Kidney epithelial cell (primary cell): ENCODE measurements at regions not wholly inside any gene's neighbourhood (a gene's known extent, or its start where the extent isn't known, plus 50 kb on each side); places are given as distances from the start of the nearest gene placed in this dataset.

Experiments
- DNase-seq: peaks from one replicate; pipeline ENCODE4 v3.0.0-alpha.2; 2010; ENCODE audit warnings: low read depth
- H3K27me3 ChIP-seq: 2 replicates; pipeline ENCODE4 v1.6.0; 2011; ENCODE audit warnings: low read length; ENCODE audit not compliant: control insufficient read depth, insufficient read depth
- H3K36me3 ChIP-seq: 2 replicates; pipeline ENCODE4 v1.5.1; 2011; ENCODE audit warnings: low read length; ENCODE audit not compliant: control insufficient read depth, insufficient read depth
- H3K4me3 ChIP-seq: 2 replicates; pipeline ENCODE4 v1.5.1; 2011; ENCODE audit warnings: low read depth, mild to moderate bottlenecking, control low read depth, low read length
- TF ChIP-seq, protein P1 (sequence below): IDR thresholded peaks from 2 replicates; pipeline ENCODE4 v1.5.1; 2011; ENCODE audit warnings: mild to moderate bottlenecking, moderate library complexity, low read length, control low read depth, inconsistent platforms; ENCODE audit not compliant: insufficient read depth, poor library complexity, severe bottlenecking

DNA sequence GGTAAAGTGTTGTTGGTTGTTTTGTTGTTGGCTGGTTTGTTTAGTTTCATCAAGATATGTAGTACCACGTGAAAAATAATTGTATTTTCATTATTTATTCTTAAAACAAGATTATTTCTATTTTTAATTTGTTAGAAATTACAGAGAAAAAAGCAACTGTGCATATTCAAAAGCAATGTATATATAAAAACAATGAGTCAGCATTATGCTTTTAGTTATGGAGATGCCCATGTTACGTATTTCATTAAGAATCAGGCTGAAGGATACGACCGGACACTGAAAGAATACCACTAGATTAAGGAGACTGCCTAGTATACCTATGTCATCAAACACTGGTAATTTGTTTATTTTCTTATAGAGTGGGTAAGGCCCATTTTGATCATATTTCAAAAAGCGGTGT is 1188.4 kb upstream of the NXPH2 start:
- TF ChIP-seq, protein P1, sequence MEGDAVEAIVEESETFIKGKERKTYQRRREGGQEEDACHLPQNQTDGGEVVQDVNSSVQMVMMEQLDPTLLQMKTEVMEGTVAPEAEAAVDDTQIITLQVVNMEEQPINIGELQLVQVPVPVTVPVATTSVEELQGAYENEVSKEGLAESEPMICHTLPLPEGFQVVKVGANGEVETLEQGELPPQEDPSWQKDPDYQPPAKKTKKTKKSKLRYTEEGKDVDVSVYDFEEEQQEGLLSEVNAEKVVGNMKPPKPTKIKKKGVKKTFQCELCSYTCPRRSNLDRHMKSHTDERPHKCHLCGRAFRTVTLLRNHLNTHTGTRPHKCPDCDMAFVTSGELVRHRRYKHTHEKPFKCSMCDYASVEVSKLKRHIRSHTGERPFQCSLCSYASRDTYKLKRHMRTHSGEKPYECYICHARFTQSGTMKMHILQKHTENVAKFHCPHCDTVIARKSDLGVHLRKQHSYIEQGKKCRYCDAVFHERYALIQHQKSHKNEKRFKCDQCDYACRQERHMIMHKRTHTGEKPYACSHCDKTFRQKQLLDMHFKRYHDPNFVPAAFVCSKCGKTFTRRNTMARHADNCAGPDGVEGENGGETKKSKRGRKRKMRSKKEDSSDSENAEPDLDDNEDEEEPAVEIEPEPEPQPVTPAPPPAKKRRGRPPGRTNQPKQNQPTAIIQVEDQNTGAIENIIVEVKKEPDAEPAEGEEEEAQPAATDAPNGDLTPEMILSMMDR: no peak

DNA sequence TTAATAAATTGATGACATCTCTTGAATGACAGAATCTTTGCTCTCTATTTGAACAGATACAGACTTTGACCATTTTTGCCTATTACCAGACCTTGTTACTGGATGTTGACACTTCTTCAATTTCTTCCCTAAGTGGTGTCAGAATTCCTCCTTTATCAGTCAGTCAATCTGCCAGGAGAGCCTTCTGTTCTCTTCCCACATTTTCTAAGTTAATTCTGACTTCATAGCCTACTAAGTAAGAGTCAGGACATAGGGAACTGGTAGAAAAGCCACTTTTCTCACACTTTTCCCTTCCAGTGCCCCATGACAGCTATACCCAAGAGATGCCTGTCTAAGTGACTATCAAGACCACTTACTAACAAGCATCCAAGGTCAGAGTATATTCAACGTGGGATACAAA is 1187.5 kb upstream of the NXPH2 start:
- H3K27me3 ChIP-seq: no peaks in the 10 kb centered on the region
- TF ChIP-seq, protein P1: no peak
- no peak overlapping the region for H3K4me3 ChIP-seq
- H3K36me3 ChIP-seq: no peaks in the 10 kb centered on the region
- DNase-seq: no peak

More for the DNA sequence above, 1188.4 kb upstream of the NXPH2 start:
- Histone ChIP-seq H3K27me3 (no peaks in the 10 kb centered on the region), H3K4me3 (no peak overlapping the region), H3K36me3 (no peaks in the 10 kb centered on the region)
- DNase-seq: no peak

DNA sequence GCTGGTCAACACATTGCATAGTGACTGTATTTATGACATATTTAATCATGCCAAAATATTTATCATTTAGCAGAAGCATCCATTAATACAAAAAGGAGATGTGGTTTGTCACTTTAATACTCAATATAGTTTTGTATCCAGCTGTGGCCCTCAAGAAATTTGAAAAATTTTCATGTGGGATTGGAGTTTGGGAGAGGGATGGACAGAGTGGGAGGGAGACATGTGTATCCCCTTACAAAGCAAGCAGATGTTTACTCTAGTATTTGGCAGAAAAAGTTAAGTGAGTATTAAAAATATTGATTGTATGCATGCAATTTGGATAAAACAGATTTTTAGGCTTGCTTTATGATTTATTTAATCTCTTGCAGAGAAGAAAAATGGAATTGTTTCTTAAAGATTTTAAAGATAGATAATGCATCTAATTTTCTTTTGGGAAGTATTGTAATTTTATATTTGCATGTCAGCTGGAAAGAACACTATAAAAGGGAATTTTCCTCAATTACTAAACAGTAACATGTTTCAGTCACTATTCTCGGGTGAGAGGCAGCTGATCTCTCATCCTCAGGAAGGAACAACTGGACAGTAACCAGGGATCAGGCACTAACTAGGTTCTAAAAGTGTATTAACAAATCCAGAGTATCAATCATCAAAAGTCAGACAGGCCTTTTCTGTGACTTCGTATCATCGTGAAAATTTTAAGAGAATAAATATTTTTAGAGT is 1184.7 kb upstream of the NXPH2 start:
- no peak for DNase-seq
- Histone ChIP-seq H3K27me3 (no peaks in the 10 kb centered on the region), H3K4me3 (no peak overlapping the region), H3K36me3 (no peaks in the 10 kb centered on the region)
- TF ChIP-seq, protein P1: no peak

DNA sequence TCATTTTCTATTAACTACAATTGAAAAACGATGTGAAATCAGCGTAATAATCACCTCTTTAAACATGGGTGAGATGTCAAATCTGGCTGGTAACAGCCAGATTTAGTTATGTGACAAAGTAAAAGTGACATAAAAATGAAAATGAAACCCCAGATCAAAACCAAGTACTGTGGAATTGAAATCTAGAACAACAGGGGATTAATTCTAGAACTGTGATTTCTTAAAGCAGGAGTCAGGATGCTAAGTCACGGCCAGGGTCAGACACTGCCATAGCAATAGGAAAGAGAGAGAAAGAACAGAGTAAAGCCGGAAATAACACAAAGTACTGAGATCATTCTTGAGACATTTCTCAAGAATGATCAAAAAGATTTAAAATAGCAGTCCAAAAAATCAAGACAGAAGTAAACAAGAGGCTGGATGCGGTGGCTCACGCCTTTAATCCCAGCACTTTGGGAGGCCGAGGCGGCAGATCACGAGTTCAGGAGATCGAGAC is 1183.7 kb upstream of the NXPH2 start:
- Histone ChIP-seq H3K27me3 (no peaks in the 10 kb centered on the region), H3K4me3 (no peak overlapping the region), H3K36me3 (no peaks in the 10 kb centered on the region)
- TF ChIP-seq, protein P1: no peak
- DNase-seq: no peak

DNA sequence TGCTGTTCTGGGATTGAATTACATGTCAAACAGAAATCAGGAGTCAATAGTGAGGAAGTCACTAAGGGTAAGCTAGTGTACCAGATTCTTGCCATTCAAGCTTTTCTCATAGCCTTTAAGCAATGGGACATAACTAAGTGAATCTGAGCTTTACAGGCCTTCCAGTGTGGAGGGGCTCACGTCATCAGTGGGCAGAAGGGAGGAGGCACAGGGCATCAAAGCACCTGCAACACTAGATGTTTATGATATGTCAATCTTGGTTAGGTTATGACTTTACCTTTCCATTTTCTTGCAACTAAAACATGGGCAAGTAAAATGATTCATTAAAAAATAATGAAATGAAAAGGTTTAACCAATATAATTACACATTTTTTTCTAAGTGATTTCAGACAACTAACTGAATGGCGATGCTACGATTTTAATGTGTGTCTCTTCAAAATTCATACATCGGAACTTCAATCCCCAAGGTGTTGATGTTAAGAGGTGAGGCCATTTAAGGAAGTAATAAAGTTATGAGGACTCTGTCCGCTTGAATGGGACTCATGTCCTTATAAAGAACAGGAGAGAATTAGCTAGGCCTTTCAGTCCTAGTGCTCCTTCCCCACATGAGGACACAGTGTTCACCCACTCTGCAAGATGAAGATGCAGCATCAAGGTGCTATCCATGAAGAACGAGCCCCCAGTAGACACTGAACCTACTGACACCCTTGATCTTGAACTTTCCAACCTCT is 1169.2 kb upstream of the NXPH2 start:
- Histone ChIP-seq H3K4me3 (no peak overlapping the region), H3K36me3 (no peaks in the 10 kb centered on the region), H3K27me3 (no peaks in the 10 kb centered on the region)
- no peak for DNase-seq
- TF ChIP-seq, protein P1: no peak

DNA sequence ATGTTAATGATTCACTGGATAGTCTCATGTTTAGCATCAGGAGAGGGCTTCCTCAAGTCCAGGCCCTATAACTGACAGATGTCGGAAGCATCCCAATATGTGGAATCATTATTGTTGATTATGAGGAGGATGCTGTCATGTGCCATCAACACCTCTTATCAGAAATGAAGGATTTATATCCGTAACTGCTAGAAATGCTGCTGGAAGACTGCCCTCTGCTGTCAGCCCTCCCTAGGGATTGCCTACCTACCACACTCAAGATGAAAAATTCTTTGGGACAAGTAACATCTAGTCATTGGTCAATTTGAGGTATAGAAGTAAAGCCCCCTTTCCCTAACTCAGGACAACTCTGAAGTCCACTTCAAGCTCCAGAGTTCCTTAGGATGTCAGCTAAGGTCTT is 1166.5 kb upstream of the NXPH2 start:
- Histone ChIP-seq H3K4me3 (no peak overlapping the region), H3K36me3 (no peaks in the 10 kb centered on the region), H3K27me3 (no peaks in the 10 kb centered on the region)
- TF ChIP-seq, protein P1: peak; percentile 25
- DNase-seq: no peak
